ENCODE measurements at regions not wholly inside any gene's neighbourhood (a gene's known extent, or its start where the extent isn't known, plus 50 kb on each side); places are given as distances from the start of the nearest gene placed in this dataset.

DNA sequence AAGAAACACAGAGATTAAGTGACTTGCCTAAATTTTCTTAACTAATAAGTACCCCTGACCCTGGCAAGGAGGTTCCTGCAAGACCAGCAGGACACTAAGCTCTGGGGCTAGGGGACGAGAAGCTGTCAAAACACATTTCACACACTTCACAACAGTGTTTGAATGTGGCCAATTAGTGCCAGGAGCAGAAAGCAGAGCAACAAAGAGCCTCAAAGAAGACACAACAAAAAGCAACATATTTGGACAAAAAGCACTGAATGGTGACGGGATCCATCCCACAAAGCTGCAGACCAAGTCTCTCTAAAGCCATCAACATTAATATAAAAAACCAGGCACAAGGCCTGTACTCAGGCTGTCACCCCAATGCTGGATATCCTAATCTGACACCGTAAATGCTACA, 361.9 kb upstream of the RASGEF1B start:
- H3K4me1 Mint-ChIP-seq (ENCODE audit: low read depth): peaks cover 6% of the 10 kb centered on the region
- H3K27ac Mint-ChIP-seq: no peak overlapping the region

DNA sequence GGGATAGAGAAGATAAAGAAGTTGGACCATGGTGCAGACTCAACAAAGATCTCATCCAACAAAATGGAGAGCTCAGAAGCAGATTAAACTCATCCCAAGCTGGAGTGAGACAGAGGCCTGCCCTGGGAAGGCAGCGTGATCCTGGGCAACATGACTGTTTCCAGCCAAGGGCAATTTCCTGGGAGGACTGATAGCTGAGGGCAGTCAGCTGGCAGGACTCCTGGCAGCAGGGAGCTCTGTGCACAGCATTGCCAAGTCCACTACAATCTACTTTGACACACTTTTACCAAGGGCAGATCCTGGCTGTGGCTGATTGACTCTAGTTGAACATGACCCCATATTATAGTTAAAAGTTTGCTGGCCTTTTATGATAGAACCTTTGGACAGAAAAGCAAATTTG, 357.3 kb upstream of the RASGEF1B start:
- Mint-ChIP-seq H3K9me3 (peaks cover 4% of the 10 kb centered on the region), H3K36me3 (ENCODE audit: low read depth) (no peaks in the 10 kb centered on the region), H3K4me1 (ENCODE audit: low read depth) (peaks cover 26% of the 10 kb centered on the region), H3K4me3 (no peak overlapping the region), H3K27me3 (peaks cover 3% of the 10 kb centered on the region), H3K27ac (no peak overlapping the region)
- no peak for DNase-seq

More for the DNA sequence above, 361.9 kb upstream of the RASGEF1B start:
- no peak for DNase-seq
- H3K36me3 Mint-ChIP-seq (ENCODE audit: low read depth): no peaks in the 10 kb centered on the region
- H3K9me3 Mint-ChIP-seq: no peaks in the 10 kb centered on the region
- no peaks in the 10 kb centered on the region for H3K27me3 Mint-ChIP-seq
- H3K4me3 Mint-ChIP-seq: no peak overlapping the region

DNA sequence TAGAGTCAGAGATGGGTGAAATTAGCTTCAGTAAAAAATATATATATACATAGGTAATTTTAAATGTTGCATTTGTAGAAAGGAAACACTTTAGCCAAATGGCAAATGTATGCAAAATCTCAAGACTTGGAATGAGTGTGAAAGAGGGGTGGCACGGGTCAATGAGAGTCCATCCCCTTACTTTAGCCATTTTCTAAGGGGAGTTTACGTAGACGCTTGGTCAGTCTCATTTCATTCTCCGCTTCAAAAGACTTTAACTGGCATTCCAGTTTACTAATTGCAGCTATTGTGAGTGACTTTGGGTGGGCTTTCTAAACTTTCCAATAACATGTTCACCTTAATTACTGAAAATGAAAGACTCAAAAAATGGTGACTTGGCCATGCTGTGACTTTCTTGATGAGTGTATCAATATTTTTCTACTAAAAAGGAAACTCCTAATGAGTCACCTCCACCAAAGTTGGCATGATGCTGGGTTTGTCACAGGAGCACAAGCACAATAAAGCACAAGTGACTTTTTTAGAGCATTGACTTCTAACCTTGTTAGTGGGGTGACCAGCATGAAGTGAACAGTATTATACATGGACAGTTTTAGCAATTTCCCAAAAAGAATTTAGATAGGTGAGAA, 356.0 kb upstream of the RASGEF1B start:
- Mint-ChIP-seq H3K27ac (peak overlapping the region; percentile 75), H3K27me3 (peaks cover 3% of the 10 kb centered on the region), H3K36me3 (ENCODE audit: low read depth) (no peaks in the 10 kb centered on the region), H3K9me3 (peaks cover 4% of the 10 kb centered on the region), H3K4me1 (ENCODE audit: low read depth) (peaks cover 26% of the 10 kb centered on the region), H3K4me3 (peak overlapping the region; percentile 23)
- no peak for DNase-seq

DNA sequence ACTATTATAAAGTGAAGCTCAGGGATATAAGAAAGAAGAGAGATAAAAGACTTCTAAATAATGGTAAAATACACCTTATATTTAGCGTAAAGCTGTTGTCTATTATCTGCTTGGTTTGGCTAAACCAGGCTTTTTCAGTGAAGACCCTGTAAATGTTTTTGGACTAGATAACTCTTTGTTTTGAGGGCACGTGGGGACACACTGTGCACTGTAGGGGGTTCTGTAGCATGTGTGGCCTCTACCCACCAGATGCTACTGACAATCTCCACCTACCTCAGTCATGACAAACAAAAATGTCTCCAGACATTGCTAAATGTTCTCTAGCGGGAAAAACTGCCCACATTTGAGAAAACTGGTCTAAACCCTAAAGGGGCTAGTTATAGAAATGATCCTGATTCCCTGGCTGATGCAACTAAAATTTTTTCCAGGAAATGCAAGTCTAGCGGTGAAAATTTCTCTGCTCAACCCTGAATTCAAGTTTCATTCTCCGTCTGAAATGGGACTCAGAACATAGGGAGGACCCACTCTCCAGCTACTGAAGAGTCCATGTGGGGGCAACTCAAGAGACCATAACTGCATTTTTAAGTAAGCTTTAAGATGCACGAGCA, 355.2 kb upstream of the RASGEF1B start:
- Mint-ChIP-seq H3K27me3 (peaks cover 3% of the 10 kb centered on the region), H3K4me1 (ENCODE audit: low read depth) (peaks cover 26% of the 10 kb centered on the region), H3K9me3 (peaks cover 4% of the 10 kb centered on the region), H3K36me3 (ENCODE audit: low read depth) (no peaks in the 10 kb centered on the region), H3K27ac (peak overlapping the region; percentile 75), H3K4me3 (no peak overlapping the region)
- no peak for DNase-seq

DNA sequence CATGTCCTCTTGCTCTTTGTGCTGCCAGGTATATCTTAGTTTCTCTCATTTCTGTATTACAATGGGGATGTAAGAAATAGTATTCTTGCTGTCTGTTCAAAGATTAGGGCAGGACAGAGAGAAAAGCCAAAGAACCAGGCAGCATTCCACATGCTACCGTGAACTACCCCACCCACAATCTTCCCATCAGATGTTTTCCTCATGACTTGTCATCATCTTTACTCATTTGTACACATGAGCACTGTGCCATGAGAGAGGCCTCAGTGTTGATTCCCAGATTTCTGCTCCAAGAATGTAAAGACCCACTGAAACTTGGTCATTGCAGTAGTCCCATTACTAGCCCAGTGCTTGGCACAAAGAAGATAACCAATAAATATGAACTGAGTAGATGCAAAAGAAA, 354.6 kb upstream of the RASGEF1B start:
- Mint-ChIP-seq H3K9me3 (peaks cover 4% of the 10 kb centered on the region), H3K36me3 (ENCODE audit: low read depth) (no peaks in the 10 kb centered on the region), H3K4me3 (no peak overlapping the region), H3K4me1 (ENCODE audit: low read depth) (peaks cover 26% of the 10 kb centered on the region), H3K27ac (no peak overlapping the region), H3K27me3 (peaks cover 4% of the 10 kb centered on the region)
- no peak for DNase-seq

DNA sequence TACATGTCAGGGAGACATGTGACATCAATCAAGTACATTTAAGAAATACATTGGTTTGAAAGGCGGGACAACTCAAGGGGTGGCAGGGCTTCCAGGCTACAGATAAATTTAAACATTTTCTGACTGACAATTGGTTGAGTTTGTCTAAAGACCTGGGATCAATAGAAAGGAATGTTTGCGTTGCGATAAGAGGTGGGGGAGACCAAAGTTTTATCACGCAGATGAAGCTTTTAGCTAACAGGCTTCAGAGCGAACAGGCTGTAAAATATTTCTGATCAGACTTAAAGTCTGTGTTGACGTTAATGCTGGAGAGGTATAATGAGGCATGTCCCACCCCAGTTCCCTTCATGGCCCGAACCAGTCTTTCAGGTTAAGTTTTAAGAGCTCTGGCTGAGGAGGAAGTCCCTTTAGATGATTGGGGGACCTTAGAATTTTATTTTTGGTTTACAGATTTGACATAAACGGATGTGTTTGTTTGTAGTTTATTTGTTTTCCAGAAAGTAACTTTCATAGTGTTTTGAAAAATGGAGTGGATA, 346.7 kb upstream of the RASGEF1B start:
- no peaks in the 10 kb centered on the region for H3K36me3 Mint-ChIP-seq (ENCODE audit: low read depth)
- H3K27me3 Mint-ChIP-seq: peaks cover 36% of the 10 kb centered on the region
- no peaks in the 10 kb centered on the region for H3K4me1 Mint-ChIP-seq (ENCODE audit: low read depth)
- H3K9me3 Mint-ChIP-seq: no peaks in the 10 kb centered on the region
- no peak overlapping the region for H3K4me3 Mint-ChIP-seq
- no peak overlapping the region for H3K27ac Mint-ChIP-seq
- no peak for DNase-seq

DNA sequence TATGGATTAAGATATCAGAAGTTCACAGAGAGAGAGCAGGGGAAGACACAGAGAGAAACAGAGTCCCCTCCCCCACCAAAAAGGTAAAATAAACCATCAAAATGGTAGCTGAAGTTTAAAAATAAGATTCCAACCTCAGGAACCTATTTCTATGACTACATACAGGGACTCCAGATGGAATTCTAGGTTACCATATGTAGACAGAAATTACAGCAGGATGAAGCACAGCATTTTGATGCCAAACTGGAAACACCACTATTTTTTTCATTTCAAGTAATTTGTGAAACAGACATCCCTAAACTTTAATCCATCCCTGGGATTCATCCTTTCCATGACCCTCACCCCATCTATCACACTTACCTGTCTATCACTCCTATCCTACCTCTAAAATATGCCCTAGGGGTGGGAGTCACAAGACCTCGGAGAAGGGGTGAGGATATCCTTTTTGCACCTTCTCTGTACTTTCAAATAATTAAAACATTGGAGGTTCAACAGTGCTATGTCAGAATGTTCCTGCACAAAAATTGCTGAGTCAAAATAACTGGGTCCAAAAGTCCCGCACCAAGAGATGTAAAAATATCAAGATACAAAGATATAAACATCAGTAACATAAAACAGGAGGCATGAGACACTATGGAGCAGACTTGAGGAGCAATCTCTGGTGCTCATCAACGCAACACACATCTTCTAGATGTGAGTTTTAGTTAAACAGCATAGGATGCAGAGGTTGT, 344.5 kb upstream of the RASGEF1B start:
- no peaks in the 10 kb centered on the region for H3K36me3 Mint-ChIP-seq (ENCODE audit: low read depth)
- no peak overlapping the region for H3K27ac Mint-ChIP-seq
- no peak overlapping the region for H3K4me3 Mint-ChIP-seq
- H3K27me3 Mint-ChIP-seq: peaks cover 46% of the 10 kb centered on the region
- no peaks in the 10 kb centered on the region for H3K4me1 Mint-ChIP-seq (ENCODE audit: low read depth)
- no peaks in the 10 kb centered on the region for H3K9me3 Mint-ChIP-seq
- no peak for DNase-seq

DNA sequence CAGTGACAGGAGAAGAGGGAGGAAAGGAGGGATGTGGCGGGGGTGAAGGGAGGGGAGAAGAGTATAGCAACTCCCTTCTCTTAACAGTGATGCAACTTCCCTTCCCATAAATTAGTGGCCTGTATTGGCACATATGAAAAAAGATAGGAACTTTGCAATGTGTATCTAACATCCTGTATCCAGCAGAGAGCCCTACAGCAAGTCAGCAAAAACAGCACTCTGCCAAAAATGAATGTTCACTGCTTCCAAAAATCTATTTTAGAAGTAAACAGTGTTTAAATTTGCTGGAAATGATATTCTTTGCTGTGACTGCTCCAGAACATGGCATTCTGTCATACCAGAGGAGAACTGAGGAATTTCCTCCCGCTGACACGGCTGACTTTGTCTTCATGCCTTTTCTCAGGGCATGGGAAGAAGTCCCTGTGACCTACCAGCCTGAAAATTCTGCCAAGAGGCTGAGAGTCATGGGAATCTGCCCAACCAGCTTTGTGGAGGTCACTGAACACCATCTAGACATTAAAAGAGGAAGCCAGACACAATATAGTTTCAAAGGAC, 343.4 kb upstream of the RASGEF1B start:
- H3K27me3 Mint-ChIP-seq: peaks cover 38% of the 10 kb centered on the region
- no peak for DNase-seq
- H3K4me3 Mint-ChIP-seq: no peak overlapping the region
- no peaks in the 10 kb centered on the region for H3K36me3 Mint-ChIP-seq (ENCODE audit: low read depth)
- no peak overlapping the region for H3K27ac Mint-ChIP-seq
- H3K9me3 Mint-ChIP-seq: no peaks in the 10 kb centered on the region
- no peaks in the 10 kb centered on the region for H3K4me1 Mint-ChIP-seq (ENCODE audit: low read depth)

DNA sequence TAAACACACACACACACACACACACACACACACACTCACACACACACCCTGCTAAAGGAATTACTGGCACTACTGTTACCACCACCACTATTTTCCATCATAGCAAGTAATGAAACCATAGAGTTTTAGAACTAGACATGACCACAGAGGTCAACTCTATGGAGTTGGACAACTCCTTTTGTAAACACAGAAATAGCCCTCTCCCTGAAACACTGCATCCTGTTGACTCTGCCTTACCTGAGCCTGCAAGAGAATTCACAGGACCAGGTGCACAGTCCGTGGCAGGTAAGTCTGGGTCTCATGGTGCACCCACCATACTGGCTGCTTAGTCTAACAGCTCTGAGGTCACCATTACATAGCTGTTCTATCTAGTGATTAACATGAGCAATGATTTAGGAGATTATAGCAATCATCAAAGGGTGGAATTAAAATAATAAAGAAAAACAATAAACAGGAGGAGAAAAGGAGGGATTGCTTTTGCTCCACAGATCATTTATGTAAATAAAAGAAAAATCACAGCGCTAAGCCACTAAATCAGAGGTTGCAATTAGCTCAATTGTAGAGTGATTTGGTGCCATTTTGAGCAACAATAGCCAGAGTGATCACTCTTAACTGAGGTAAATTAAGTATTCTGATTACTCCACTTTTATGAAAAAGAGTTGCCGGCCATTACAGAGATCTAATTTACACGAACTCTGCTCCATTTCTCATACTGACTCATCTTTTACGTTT, 340.0 kb upstream of the RASGEF1B start:
- Mint-ChIP-seq H3K36me3 (ENCODE audit: low read depth) (no peaks in the 10 kb centered on the region), H3K27ac (no peak overlapping the region), H3K4me3 (no peak overlapping the region), H3K9me3 (no peaks in the 10 kb centered on the region), H3K4me1 (ENCODE audit: low read depth) (peaks cover 3% of the 10 kb centered on the region), H3K27me3 (peaks cover 28% of the 10 kb centered on the region)
- DNase-seq: no peak

DNA sequence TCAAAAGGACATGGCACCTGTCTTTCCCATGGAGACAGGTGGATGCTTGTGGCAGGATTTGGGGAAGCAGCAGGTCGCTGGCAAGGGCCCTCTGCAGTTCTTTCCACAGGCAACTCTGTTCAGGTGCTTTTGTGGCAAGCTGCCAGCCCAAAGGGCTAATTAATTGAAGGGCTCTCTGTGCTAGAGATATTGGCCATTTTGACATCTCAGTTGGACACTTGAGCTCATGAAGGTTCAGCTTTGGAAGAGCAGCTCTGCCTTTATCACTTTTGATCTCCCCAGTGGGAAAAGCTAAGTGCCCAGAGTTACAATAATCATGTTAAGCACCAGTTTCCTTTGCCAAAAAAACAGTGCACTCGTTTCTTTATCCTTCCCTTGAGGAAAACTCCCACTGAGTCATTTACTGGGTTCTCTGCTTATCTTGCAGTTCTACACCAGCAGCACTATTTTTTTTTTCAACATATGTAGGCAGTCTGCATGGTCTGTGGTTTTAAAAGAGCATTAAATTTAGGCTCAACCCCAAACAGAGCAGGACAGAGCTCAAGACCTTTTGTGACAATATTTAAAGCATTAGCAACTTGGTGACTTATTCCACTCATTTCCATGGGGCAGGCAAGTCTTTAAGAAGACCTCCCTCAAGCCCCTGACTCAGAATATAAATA, 336.4 kb upstream of the RASGEF1B start:
- no peak overlapping the region for H3K27ac Mint-ChIP-seq
- no peaks in the 10 kb centered on the region for H3K36me3 Mint-ChIP-seq (ENCODE audit: low read depth)
- no peak for DNase-seq
- peaks cover 3% of the 10 kb centered on the region for H3K4me1 Mint-ChIP-seq (ENCODE audit: low read depth)
- peaks cover 15% of the 10 kb centered on the region for H3K27me3 Mint-ChIP-seq
- H3K9me3 Mint-ChIP-seq: no peaks in the 10 kb centered on the region
- H3K4me3 Mint-ChIP-seq: no peak overlapping the region

DNA sequence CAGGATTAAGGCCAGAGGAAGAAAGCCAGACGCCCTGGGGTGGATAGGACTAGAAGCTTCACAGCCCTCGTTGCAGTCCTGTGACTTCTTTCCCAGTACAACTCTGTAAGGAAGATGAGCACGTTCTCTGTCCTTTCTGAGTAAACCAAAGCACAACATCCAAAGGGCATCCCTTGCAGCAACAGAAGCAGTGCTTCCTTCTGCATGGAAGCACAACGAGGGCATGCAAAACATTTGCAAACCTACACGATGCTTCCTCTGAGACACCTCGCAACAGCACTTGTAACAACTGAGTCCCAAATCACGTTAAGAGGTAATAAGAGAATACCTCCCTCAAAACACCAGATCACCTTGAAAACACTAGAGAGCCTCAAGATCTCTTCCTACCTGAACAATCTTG, 335.7 kb upstream of the RASGEF1B start:
- no peaks in the 10 kb centered on the region for H3K9me3 Mint-ChIP-seq
- no peaks in the 10 kb centered on the region for H3K36me3 Mint-ChIP-seq (ENCODE audit: low read depth)
- H3K27me3 Mint-ChIP-seq: peaks cover 13% of the 10 kb centered on the region
- DNase-seq: no peak
- no peak overlapping the region for H3K27ac Mint-ChIP-seq
- H3K4me3 Mint-ChIP-seq: no peak overlapping the region
- peaks cover 3% of the 10 kb centered on the region for H3K4me1 Mint-ChIP-seq (ENCODE audit: low read depth)

DNA sequence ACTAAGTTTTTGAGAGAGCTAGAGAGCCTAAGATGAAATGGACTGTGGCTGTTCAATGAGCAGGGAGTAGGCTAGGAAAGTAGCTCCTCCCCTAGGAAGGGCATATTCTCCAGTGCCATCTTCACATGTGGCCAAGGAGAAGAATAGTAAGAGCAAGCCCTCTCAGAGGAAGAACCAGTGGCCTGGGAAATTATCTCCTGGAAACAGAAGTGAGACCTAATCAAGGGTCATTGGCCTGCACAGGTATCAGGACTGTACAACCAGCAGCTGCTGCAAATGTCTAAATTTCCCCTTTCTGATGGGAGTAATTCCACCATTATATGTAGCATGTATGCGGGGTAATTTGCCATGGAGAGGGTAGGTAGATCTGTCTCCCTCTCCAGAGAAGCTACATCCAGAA, 334.8 kb upstream of the RASGEF1B start:
- DNase-seq: no peak
- no peaks in the 10 kb centered on the region for H3K36me3 Mint-ChIP-seq (ENCODE audit: low read depth)
- peaks cover 3% of the 10 kb centered on the region for H3K4me1 Mint-ChIP-seq (ENCODE audit: low read depth)
- no peak overlapping the region for H3K27ac Mint-ChIP-seq
- H3K4me3 Mint-ChIP-seq: no peak overlapping the region
- H3K9me3 Mint-ChIP-seq: no peaks in the 10 kb centered on the region
- peaks cover 5% of the 10 kb centered on the region for H3K27me3 Mint-ChIP-seq

DNA sequence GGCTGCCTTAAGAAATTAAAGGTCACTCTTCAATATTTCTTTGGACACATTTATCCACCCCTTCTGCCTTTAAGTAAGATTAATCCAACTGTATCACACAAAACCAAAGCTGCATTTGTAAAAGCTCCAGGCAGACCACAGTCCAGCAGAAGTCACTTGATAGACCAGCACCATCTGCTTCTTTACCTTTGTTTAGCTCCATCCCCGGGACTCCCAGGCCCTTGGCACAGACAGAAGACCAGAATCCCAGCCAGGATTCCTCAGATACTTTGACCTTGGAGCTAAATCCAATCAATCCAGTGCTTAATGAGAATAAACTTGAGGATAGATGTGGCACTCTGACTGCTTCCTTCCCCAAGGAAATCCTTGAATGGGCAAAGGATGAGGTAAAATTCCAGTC, 333.1 kb upstream of the RASGEF1B start:
- peaks cover 5% of the 10 kb centered on the region for H3K27me3 Mint-ChIP-seq
- H3K4me1 Mint-ChIP-seq (ENCODE audit: low read depth): peaks cover 6% of the 10 kb centered on the region
- no peaks in the 10 kb centered on the region for H3K36me3 Mint-ChIP-seq (ENCODE audit: low read depth)
- no peak overlapping the region for H3K4me3 Mint-ChIP-seq
- H3K27ac Mint-ChIP-seq: no peak overlapping the region
- H3K9me3 Mint-ChIP-seq: no peaks in the 10 kb centered on the region
- DNase-seq: no peak

DNA sequence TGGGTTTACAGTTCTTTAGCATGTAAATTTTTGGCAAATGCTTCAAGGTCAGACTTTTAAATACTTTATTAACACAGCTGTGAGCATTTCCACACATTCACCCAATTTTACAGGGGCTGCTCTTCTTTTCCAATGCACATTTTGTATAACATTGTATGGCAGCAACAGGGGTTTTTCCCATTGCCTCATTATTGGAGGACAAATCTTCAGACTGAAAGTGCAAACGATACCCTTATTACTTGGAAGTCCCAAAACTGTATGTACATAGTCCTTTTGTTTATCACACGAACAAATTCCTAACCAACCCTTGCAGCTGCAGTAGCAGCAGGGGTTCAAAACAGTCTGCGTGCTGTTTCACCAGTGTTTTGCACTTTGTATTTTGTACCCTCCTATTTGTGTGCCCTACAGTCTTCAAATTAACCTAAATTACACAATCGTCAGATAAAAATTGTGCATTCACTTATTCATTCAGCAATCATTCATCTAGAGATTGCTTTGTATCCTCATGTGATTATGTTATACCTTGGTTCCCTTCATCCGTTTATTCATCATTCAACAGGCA, 330.7 kb upstream of the RASGEF1B start:
- no peak for DNase-seq
- H3K36me3 Mint-ChIP-seq (ENCODE audit: low read depth): no peaks in the 10 kb centered on the region
- no peak overlapping the region for H3K27ac Mint-ChIP-seq

More for the DNA sequence above, 330.7 kb upstream of the RASGEF1B start:
- H3K9me3 Mint-ChIP-seq: peaks cover 3% of the 10 kb centered on the region
- peaks cover 5% of the 10 kb centered on the region for H3K27me3 Mint-ChIP-seq
- no peak overlapping the region for H3K4me3 Mint-ChIP-seq
- peaks cover 9% of the 10 kb centered on the region for H3K4me1 Mint-ChIP-seq (ENCODE audit: low read depth)
